ENCODE measurements at regions not wholly inside any gene's neighbourhood (a gene's known extent, or its start where the extent isn't known, plus 50 kb on each side); places are given as distances from the start of the nearest gene placed in this dataset.

GRCh38 chr4:137200322-137200721 lies 332.0 kb downstream of the PCDH18 start:
- no TSS peak for BruUV-seq (replicated peaks)
- DNase-seq (ENCODE audit: low read depth, low spot score) (no peak), ATAC-seq (no peak)
- Histone ChIP-seq H3K4me2 (ENCODE audit: low read length) (no peak overlapping the region), H3K4me1 (ENCODE audit: control insufficient read depth in 1 of 2, insufficient read depth in 2 of 2, low read length in 2 of 2) (no peaks in the 10 kb centered on the region), H4K20me1 (ENCODE audit: insufficient read depth) (no peaks in the 10 kb centered on the region), H3K9me2 (ENCODE audit: insufficient read depth) (no peaks in the 10 kb centered on the region), H2AFZ (ENCODE audit: low read depth, low read length, poor library complexity, severe bottlenecking) (no peak overlapping the region), H3K79me2 (ENCODE audit: insufficient read depth, low read length) (no peaks in the 10 kb centered on the region), H3K9me3 (ENCODE audit: control insufficient read depth in 1 of 2, insufficient read depth in 1 of 2, low read depth in 1 of 2, low read length in 2 of 2) (no peaks in the 10 kb centered on the region), H3K36me3 (ENCODE audit: control insufficient read depth in 1 of 2, insufficient read depth in 2 of 2, low read length in 2 of 2) (no peaks in the 10 kb centered on the region), H3K27ac (ENCODE audit: low read depth, low read length) (no peak overlapping the region), H3K27me3 (ENCODE audit: insufficient read depth, low read length) (no peaks in the 10 kb centered on the region), H3K9ac (ENCODE audit: low read length) (no peak overlapping the region), H3K4me3 (replicated peaks in 1 of 2; ENCODE audit: low read depth in 1 of 2, low read length in 2 of 2) (no peak overlapping the region)
- intact Hi-C loops (cut with micrococcal nuclease) = no loop called here
- no peak for TF ChIP-seq RAD21 (IDR thresholded peaks at IDR 0.05; ENCODE audit: low read depth)
- ChIA-PET RAD21 (ENCODE audit: low non-redundant PET in 1 of 2, low total read pairs in 2 of 2, uncharacterized antibody in 2 of 2, unreplicated experiment in 2 of 2) (no interaction called here), POLR2A (no interaction called here), CTCF (no interaction called here)

GRCh38 chr4:137198791-137199190 lies 333.5 kb downstream of the PCDH18 start:
- no peaks in the 10 kb centered on the region for H3K27me3 ChIP-seq (ENCODE audit: insufficient read depth, low read length)
- no peaks in the 10 kb centered on the region for H3K36me3 ChIP-seq (ENCODE audit: control insufficient read depth in 1 of 2, insufficient read depth in 2 of 2, low read length in 2 of 2)
- ATAC-seq (no peak), DNase-seq (ENCODE audit: low read depth, low spot score) (no peak)
- ChIA-PET CTCF (no interaction called here), RAD21 (ENCODE audit: low non-redundant PET in 1 of 2, low total read pairs in 2 of 2, uncharacterized antibody in 2 of 2, unreplicated experiment in 2 of 2) (no interaction called here), POLR2A (no interaction called here)
- H3K9ac ChIP-seq (ENCODE audit: low read length) = no peak overlapping the region
- H2AFZ ChIP-seq (ENCODE audit: low read depth, low read length, poor library complexity, severe bottlenecking) = no peak overlapping the region
- intact Hi-C loops (cut with micrococcal nuclease) = no loop called here
- TF ChIP-seq CTCF (IDR thresholded peaks at IDR 0.05 in 2 of 3, conservative IDR thresholded peaks at IDR 0.05 in 1 of 3; ENCODE audit: borderline replicate concordance in 1 of 3, insufficient read depth in 1 of 3, low read depth in 2 of 3, low read length in 2 of 3) (no peak), YY1 (IDR thresholded peaks at IDR 0.05; ENCODE audit: extremely low read depth, insufficient replicate concordance, low read depth, low read length) (no peak), ATF3 (IDR thresholded peaks at IDR 0.05) (no peak), JUND (IDR thresholded peaks at IDR 0.05) (no peak), EZH2 (IDR thresholded peaks at IDR 0.05) (no peak), ZBTB33 (IDR thresholded peaks at IDR 0.05; ENCODE audit: extremely low read depth, insufficient replicate concordance, low read length) (no peak), EGR1 (IDR thresholded peaks at IDR 0.05; ENCODE audit: low read depth) (no peak), CEBPB (IDR thresholded peaks at IDR 0.05; ENCODE audit: low read depth) (no peak), ZNF274 (IDR thresholded peaks at IDR 0.05; ENCODE audit: low read depth, low read length) (no peak), REST (IDR thresholded peaks at IDR 0.05; ENCODE audit: low read depth) (no peak), TCF7L2 (IDR thresholded peaks at IDR 0.05; ENCODE audit: borderline replicate concordance, extremely low read depth, insufficient read depth, insufficient read length) (no peak), SIN3A (IDR thresholded peaks at IDR 0.05; ENCODE audit: low read depth) (no peak)
- no peaks in the 10 kb centered on the region for H3K9me2 ChIP-seq (ENCODE audit: insufficient read depth)
- no peak overlapping the region for H3K27ac ChIP-seq (ENCODE audit: low read depth, low read length)
- no TSS peak for BruUV-seq (replicated peaks)
- H3K4me3 ChIP-seq (replicated peaks in 1 of 2; ENCODE audit: low read depth in 1 of 2, low read length in 2 of 2) = no peak overlapping the region
- no peaks in the 10 kb centered on the region for H4K20me1 ChIP-seq (ENCODE audit: insufficient read depth)
- no peaks in the 10 kb centered on the region for H3K4me1 ChIP-seq (ENCODE audit: control insufficient read depth in 1 of 2, insufficient read depth in 2 of 2, low read length in 2 of 2)
- H3K9me3 ChIP-seq (ENCODE audit: control insufficient read depth in 1 of 2, insufficient read depth in 1 of 2, low read depth in 1 of 2, low read length in 2 of 2) = no peaks in the 10 kb centered on the region
- H3K79me2 ChIP-seq (ENCODE audit: insufficient read depth, low read length) = no peaks in the 10 kb centered on the region
- H3K4me2 ChIP-seq (ENCODE audit: low read length) = no peak overlapping the region

All from HCT116 (cell line).